ENCODE measurements at regions not wholly inside any gene's neighbourhood (a gene's known extent, or its start where the extent isn't known, plus 50 kb on each side); places are given as distances from the start of the nearest gene placed in this dataset.

- DNase-seq (ENCODE audit: low spot score): no peak
- Histone ChIP-seq H3K36me3 (ENCODE audit: control insufficient read depth in 4 of 4, insufficient read depth in 3 of 4, low read depth in 1 of 4, low read length in 3 of 4) (no peaks in the 10 kb centered on the region), H3K9me3 (ENCODE audit: control insufficient read depth in 4 of 4, low read length in 3 of 4) (no peaks in the 10 kb centered on the region), H3K4me1 (ENCODE audit: control insufficient read depth in 4 of 4, insufficient read depth in 4 of 4, low read length in 3 of 4) (no peaks in the 10 kb centered on the region), H3K27me3 (ENCODE audit: control insufficient read depth in 4 of 4, insufficient read depth in 4 of 4, low read length in 3 of 4) (no peaks in the 10 kb centered on the region), H3K27ac (ENCODE audit: low read depth in 1 of 2, low read length in 2 of 2) (no peak overlapping the region), H3K9ac (ENCODE audit: low read depth in 1 of 2, low read length in 2 of 2) (no peak overlapping the region), H3K4me3 (ENCODE audit: low read depth in 1 of 3, low read length in 3 of 3) (no peak overlapping the region)
- WGBS: 44% methylated on average over 5 of the region's 5 CpGs
- no peak for TF ChIP-seq YY1 (IDR thresholded peaks at IDR 0.05)
- no peak for TF ChIP-seq JUND (IDR thresholded peaks at IDR 0.05)
- TF ChIP-seq RXRA (IDR thresholded peaks at IDR 0.05): no peak
- TF ChIP-seq, protein P1, sequence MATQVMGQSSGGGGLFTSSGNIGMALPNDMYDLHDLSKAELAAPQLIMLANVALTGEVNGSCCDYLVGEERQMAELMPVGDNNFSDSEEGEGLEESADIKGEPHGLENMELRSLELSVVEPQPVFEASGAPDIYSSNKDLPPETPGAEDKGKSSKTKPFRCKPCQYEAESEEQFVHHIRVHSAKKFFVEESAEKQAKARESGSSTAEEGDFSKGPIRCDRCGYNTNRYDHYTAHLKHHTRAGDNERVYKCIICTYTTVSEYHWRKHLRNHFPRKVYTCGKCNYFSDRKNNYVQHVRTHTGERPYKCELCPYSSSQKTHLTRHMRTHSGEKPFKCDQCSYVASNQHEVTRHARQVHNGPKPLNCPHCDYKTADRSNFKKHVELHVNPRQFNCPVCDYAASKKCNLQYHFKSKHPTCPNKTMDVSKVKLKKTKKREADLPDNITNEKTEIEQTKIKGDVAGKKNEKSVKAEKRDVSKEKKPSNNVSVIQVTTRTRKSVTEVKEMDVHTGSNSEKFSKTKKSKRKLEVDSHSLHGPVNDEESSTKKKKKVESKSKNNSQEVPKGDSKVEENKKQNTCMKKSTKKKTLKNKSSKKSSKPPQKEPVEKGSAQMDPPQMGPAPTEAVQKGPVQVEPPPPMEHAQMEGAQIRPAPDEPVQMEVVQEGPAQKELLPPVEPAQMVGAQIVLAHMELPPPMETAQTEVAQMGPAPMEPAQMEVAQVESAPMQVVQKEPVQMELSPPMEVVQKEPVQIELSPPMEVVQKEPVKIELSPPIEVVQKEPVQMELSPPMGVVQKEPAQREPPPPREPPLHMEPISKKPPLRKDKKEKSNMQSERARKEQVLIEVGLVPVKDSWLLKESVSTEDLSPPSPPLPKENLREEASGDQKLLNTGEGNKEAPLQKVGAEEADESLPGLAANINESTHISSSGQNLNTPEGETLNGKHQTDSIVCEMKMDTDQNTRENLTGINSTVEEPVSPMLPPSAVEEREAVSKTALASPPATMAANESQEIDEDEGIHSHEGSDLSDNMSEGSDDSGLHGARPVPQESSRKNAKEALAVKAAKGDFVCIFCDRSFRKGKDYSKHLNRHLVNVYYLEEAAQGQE (IDR thresholded peaks at IDR 0.05): no peak
- TF ChIP-seq EGR1 (IDR thresholded peaks at IDR 0.05; ENCODE audit: low read depth in 2 of 2): no peak
- TF ChIP-seq, protein P2, sequence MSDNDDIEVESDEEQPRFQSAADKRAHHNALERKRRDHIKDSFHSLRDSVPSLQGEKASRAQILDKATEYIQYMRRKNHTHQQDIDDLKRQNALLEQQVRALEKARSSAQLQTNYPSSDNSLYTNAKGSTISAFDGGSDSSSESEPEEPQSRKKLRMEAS (IDR thresholded peaks at IDR 0.05): no peak
- no peak for TF ChIP-seq HNF4G (IDR thresholded peaks at IDR 0.05)
- TF ChIP-seq TAF1 (conservative IDR thresholded peaks at IDR 0.05): no peak
Observed at GRCh38 chr1:216894494-216894893, 171.3 kb upstream of the ESRRG start.

- Histone ChIP-seq H3K27me3 (ENCODE audit: control insufficient read depth in 4 of 4, insufficient read depth in 4 of 4, low read length in 3 of 4) (peaks cover 0 to 3% (median 0%) of the 10 kb centered on the region in 4 donors), H3K9me3 (ENCODE audit: control insufficient read depth in 4 of 4, low read length in 3 of 4) (no peaks in the 10 kb centered on the region), H3K9ac (ENCODE audit: low read depth in 1 of 2, low read length in 2 of 2) (no peak overlapping the region), H3K4me3 (ENCODE audit: low read depth in 1 of 3, low read length in 3 of 3) (no peak overlapping the region), H3K36me3 (ENCODE audit: control insufficient read depth in 4 of 4, insufficient read depth in 3 of 4, low read depth in 1 of 4, low read length in 3 of 4) (no peaks in the 10 kb centered on the region), H3K27ac (ENCODE audit: low read depth in 1 of 2, low read length in 2 of 2) (no peak overlapping the region), H3K4me1 (ENCODE audit: control insufficient read depth in 4 of 4, insufficient read depth in 4 of 4, low read length in 3 of 4) (no peaks in the 10 kb centered on the region)
- TF ChIP-seq YY1 (IDR thresholded peaks at IDR 0.05): no peak
- TF ChIP-seq, protein P3, sequence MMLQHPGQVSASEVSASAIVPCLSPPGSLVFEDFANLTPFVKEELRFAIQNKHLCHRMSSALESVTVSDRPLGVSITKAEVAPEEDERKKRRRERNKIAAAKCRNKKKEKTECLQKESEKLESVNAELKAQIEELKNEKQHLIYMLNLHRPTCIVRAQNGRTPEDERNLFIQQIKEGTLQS (IDR thresholded peaks at IDR 0.05): no peak
- no peak for TF ChIP-seq FOXA1 (IDR thresholded peaks at IDR 0.05)
- no peak for TF ChIP-seq GABPA (IDR thresholded peaks at IDR 0.05 in 1 of 2, conservative IDR thresholded peaks at IDR 0.05 in 1 of 2)
- no peak for TF ChIP-seq FOXA2 (IDR thresholded peaks at IDR 0.05)
- no peak for TF ChIP-seq HNF4G (IDR thresholded peaks at IDR 0.05)
- no peak for TF ChIP-seq ZBTB33 (IDR thresholded peaks at IDR 0.05)
- DNase-seq (ENCODE audit: low spot score): no peak
- WGBS: 73% methylated on average over 10 of the region's 10 CpGs
Observed at GRCh38 chr1:216892581-216893160, 169.4 kb upstream of the ESRRG start.
